HEK293 (cell line): ENCODE measurements at regions not wholly inside any gene's neighbourhood (a gene's known extent, or its start where the extent isn't known, plus 50 kb on each side); places are given as distances from the start of the nearest gene placed in this dataset.

Source experiments
- CTCF ChIA-PET: fragments of 350-600 bp; formaldehyde crosslinking; extraction: SDS; loops from one replicate; lab custom pipeline; 2021; ENCODE audit warnings: antibody characterized with exemption; lab: Yijun Ruan, JAX
- POLR2A ChIA-PET: fragments of 300-600 bp; formaldehyde crosslinking; extraction: SDS; loops from one replicate; lab custom pipeline; 2020; ENCODE audit warnings: antibody characterized with exemption, inconsistent platforms; lab: Yijun Ruan, JAX
- H3K27ac ChIP-seq: fragments of 200-500 bp; sonication (Bioruptor generic); 2 replicates; pipeline ENCODE4 v1.5.1; 2014; ENCODE audit warnings: low read depth, low read length, control low read depth, inconsistent platforms; ENCODE audit errors: extremely low read depth
- H3K36me3 ChIP-seq, 2 experiments: fragments of 200-500 bp in 1 of 2; sonication (Bioruptor generic) in 1 of 2; 1 replicate in 1 of 2; 2 replicates in 1 of 2; pipeline ENCODE4 v1.5.1; 2014 to 2017; ENCODE audit warnings: inconsistent platforms in 2 of 2, low read length in 2 of 2; ENCODE audit not compliant: control insufficient read depth in 2 of 2, insufficient read depth in 1 of 2
- H3K4me1 ChIP-seq: fragments of 200-500 bp; sonication (Bioruptor generic); 2 replicates; pipeline ENCODE4 v1.5.1; 2014; ENCODE audit warnings: mild to moderate bottlenecking, low read length, inconsistent platforms; ENCODE audit not compliant: control insufficient read depth, insufficient read depth
- H3K4me3 ChIP-seq: 2 replicates; pipeline ENCODE4 v1.5.1; 2011; ENCODE audit warnings: low read depth, mild to moderate bottlenecking, control low read depth, low read length, moderate library complexity
- H3K9me3 ChIP-seq: fragments of 200-500 bp; sonication (Bioruptor generic); 2 replicates; pipeline ENCODE4 v1.5.1; 2014; ENCODE audit warnings: low read depth, low read length, inconsistent platforms; ENCODE audit not compliant: control insufficient read depth, insufficient read depth
- FEZF1 ChIP-seq: fragments of 450-650 bp; formaldehyde crosslinking; IDR thresholded peaks from 2 replicates; pipeline ENCODE4 v1.5.1; 2016; ENCODE audit warnings: missing biosample characterization, missing genetic modification characterization
- GLIS1 ChIP-seq: fragments of 450-650 bp; formaldehyde crosslinking; IDR thresholded peaks from 2 replicates; pipeline ENCODE4 v1.5.1; 2016; ENCODE audit warnings: missing biosample characterization, missing genetic modification characterization
- KLF17 ChIP-seq: fragments of 450-650 bp; formaldehyde crosslinking; IDR thresholded peaks from 2 replicates; pipeline ENCODE4 v1.5.1; 2016; ENCODE audit warnings: missing biosample characterization, missing genetic modification characterization
- KLF8 ChIP-seq: fragments of 450-650 bp; formaldehyde crosslinking; IDR thresholded peaks from 2 replicates; pipeline ENCODE4 v1.5.1; 2016; ENCODE audit warnings: missing biosample characterization, missing genetic modification characterization
- OVOL3 ChIP-seq: fragments of 450-650 bp; formaldehyde crosslinking; IDR thresholded peaks from 2 replicates; pipeline ENCODE4 v1.5.1; 2016; ENCODE audit warnings: missing biosample characterization, missing genetic modification characterization
- PRDM1 ChIP-seq: fragments of 450-650 bp; formaldehyde crosslinking; IDR thresholded peaks from 2 replicates; pipeline ENCODE4; 2016; ENCODE audit warnings: missing biosample characterization, missing genetic modification characterization
- SP2 ChIP-seq: fragments of 450-650 bp; formaldehyde crosslinking; IDR thresholded peaks from 2 replicates; pipeline ENCODE4 v1.5.1; 2016; ENCODE audit warnings: missing biosample characterization, missing genetic modification characterization
- SP3 ChIP-seq: fragments of 450-650 bp; formaldehyde crosslinking; IDR thresholded peaks from 2 replicates; pipeline ENCODE4 v1.5.1; 2016; ENCODE audit warnings: missing biosample characterization, missing genetic modification characterization
- TRIM28 ChIP-seq: IDR thresholded peaks from 2 replicates; pipeline ENCODE4 v1.6.1; 2011; ENCODE audit warnings: low read length, control low read depth, borderline replicate concordance
- ZEB2 ChIP-seq: fragments of 450-650 bp; formaldehyde crosslinking; IDR thresholded peaks from 2 replicates; pipeline ENCODE4 v1.5.1; 2016; ENCODE audit warnings: missing biosample characterization, missing genetic modification characterization
- ZNF202 ChIP-seq: fragments of 450-650 bp; formaldehyde crosslinking; IDR thresholded peaks from 2 replicates; pipeline ENCODE4 v1.5.1; 2016; ENCODE audit warnings: missing biosample characterization, missing genetic modification characterization, borderline replicate concordance
- ZNF362 ChIP-seq: fragments of 450-650 bp; formaldehyde crosslinking; IDR thresholded peaks from 2 replicates; pipeline ENCODE4 v1.5.1; 2016; ENCODE audit warnings: missing biosample characterization, missing genetic modification characterization
- ZNF37A ChIP-seq: fragments of 450-650 bp; IDR thresholded peaks from 2 replicates; pipeline ENCODE4 v1.5.1; 2018; ENCODE audit warnings: missing biosample characterization, missing genetic modification characterization
- ZNF404 ChIP-seq: fragments of 450-650 bp; formaldehyde crosslinking; IDR thresholded peaks from 2 replicates; pipeline ENCODE4 v1.5.1; 2017; ENCODE audit warnings: missing biosample characterization, missing genetic modification characterization
- ZNF621 ChIP-seq: fragments of 450-650 bp; formaldehyde crosslinking; IDR thresholded peaks from 2 replicates; pipeline ENCODE4 v1.5.1; 2017; ENCODE audit warnings: missing biosample characterization, missing genetic modification characterization
- ZNF626 ChIP-seq: fragments of 450-650 bp; sonication (Bioruptor Pico); formaldehyde crosslinking; IDR thresholded peaks from 2 replicates; pipeline ENCODE4 v1.5.1; 2018; ENCODE audit warnings: missing biosample characterization, missing genetic modification characterization, inconsistent platforms
- ZNF645 ChIP-seq: fragments of 450-650 bp; formaldehyde crosslinking; IDR thresholded peaks from 2 replicates; pipeline ENCODE4; 2016; ENCODE audit warnings: missing biosample characterization, missing genetic modification characterization
- ZNF701 ChIP-seq: fragments of 450-650 bp; formaldehyde crosslinking; IDR thresholded peaks from 2 replicates; pipeline ENCODE4 v1.5.1; 2016; ENCODE audit warnings: missing biosample characterization, missing genetic modification characterization
- ZNF76 ChIP-seq: fragments of 450-650 bp; formaldehyde crosslinking; IDR thresholded peaks from 2 replicates; pipeline ENCODE4; 2016; ENCODE audit warnings: low read depth, missing biosample characterization, missing genetic modification characterization, borderline replicate concordance
- TF ChIP-seq, protein P1 (sequence below): fragments of 450-650 bp; formaldehyde crosslinking; IDR thresholded peaks from 2 replicates; pipeline ENCODE4 v1.5.1; 2016; ENCODE audit warnings: missing biosample characterization, missing genetic modification characterization
- TF ChIP-seq, protein P2 (sequence below): fragments of 450-650 bp; formaldehyde crosslinking; conservative IDR thresholded peaks from 2 replicates; pipeline ENCODE4 v1.5.1; 2016; ENCODE audit warnings: low read depth, missing biosample characterization, missing genetic modification characterization
- TF ChIP-seq, protein P3 (sequence below): IDR thresholded peaks from 2 replicates; pipeline ENCODE4 v1.6.1; 2011; ENCODE audit warnings: mild to moderate bottlenecking, low read depth, low read length, borderline replicate concordance
- TF ChIP-seq, protein P4 (sequence below): fragments of 450-650 bp; formaldehyde crosslinking; IDR thresholded peaks from 2 replicates; pipeline ENCODE4 v1.5.1; 2016; ENCODE audit warnings: missing biosample characterization, missing genetic modification characterization

- no peaks in the 10 kb centered on the region for H3K9me3 ChIP-seq
- TF ChIP-seq, protein P1, sequence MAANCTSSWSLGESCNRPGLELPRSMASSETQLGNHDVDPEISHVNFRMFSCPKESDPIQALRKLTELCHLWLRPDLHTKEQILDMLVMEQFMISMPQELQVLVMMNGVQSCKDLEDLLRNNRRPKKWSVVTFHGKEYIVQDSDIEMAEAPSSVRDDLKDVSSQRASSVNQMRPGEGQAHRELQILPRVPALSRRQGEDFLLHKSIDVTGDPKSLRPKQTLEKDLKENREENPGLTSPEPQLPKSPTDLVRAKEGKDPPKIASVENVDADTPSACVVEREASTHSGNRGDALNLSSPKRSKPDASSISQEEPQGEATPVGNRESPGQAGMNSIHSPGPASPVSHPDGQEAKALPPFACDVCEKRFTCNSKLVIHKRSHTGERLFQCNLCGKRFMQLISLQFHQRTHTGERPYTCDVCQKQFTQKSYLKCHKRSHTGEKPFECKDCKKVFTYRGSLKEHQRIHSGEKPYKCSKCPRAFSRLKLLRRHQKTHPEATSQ, result no peak
- TF ChIP-seq SP2 (tag by site-specific recombination), result no peak
- TF ChIP-seq ZEB2 (tag by site-specific recombination), result no peak
- no peak for TF ChIP-seq ZNF404 (tag by site-specific recombination)
- no peak for TF ChIP-seq ZNF626 (tag by site-specific recombination)
- TF ChIP-seq TRIM28, result no peak
- TF ChIP-seq, all 188 proteins: peak for 0
- ChIA-PET POLR2A (no interaction called here), CTCF (interaction anchor here (1.1 kb wide), 1 partner anchor 23 kb away, joined by 5 read pairs; no protein-coding TSS in a partner anchor)
- no peaks in the 10 kb centered on the region for H3K36me3 ChIP-seq
- no peak overlapping the region for H3K4me3 ChIP-seq
- no peak overlapping the region for H3K27ac ChIP-seq
- H3K4me1 ChIP-seq, result no peaks in the 10 kb centered on the region
These were observed 439.5 kb downstream of the PDCD6IP start for GRCh38 chr3:34237946-34238345.

DNA sequence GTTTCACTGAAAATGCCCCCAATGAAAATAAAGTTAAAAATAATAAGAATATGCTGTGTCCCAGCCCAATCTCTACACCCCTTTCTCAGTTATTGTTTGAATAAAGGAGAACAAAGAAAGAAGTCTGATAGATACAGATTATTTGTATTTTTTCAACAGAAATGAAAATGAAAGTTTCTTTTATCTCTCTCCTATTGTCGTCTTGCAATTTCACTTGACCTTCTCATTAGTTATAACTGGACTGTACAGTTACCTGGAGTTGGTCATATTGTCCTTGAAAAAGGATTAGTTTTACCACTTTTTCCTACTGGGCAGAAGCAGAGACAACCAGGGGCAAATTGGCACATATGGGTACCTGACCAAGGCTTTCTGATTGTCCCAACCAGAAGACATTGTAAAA lies 440.0 kb downstream of the PDCD6IP start:
- ChIA-PET POLR2A (no interaction called here), CTCF (no interaction called here)
- Histone ChIP-seq H3K36me3 (no peaks in the 10 kb centered on the region), H3K4me3 (no peak overlapping the region), H3K4me1 (no peaks in the 10 kb centered on the region), H3K27ac (no peak overlapping the region), H3K9me3 (no peaks in the 10 kb centered on the region)
- TF ChIP-seq ZNF37A (tag by site-specific recombination) (no peak), GLIS1 (tag by site-specific recombination) (no peak), FEZF1 (no peak), ZNF701 (tag by site-specific recombination) (no peak), OVOL3 (tag by site-specific recombination) (no peak), SP3 (tag by site-specific recombination) (no peak), ZNF621 (tag by site-specific recombination) (no peak), PRDM1 (tag by site-specific recombination) (no peak), ZNF362 (tag by site-specific recombination) (no peak), ZNF645 (tag by site-specific recombination) (no peak), ZEB2 (tag by site-specific recombination) (no peak), KLF17 (no peak), KLF8 (tag by site-specific recombination) (no peak), ZNF202 (tag by site-specific recombination) (no peak), ZNF76 (tag by site-specific recombination) (no peak)
- TF ChIP-seq, protein P2, sequence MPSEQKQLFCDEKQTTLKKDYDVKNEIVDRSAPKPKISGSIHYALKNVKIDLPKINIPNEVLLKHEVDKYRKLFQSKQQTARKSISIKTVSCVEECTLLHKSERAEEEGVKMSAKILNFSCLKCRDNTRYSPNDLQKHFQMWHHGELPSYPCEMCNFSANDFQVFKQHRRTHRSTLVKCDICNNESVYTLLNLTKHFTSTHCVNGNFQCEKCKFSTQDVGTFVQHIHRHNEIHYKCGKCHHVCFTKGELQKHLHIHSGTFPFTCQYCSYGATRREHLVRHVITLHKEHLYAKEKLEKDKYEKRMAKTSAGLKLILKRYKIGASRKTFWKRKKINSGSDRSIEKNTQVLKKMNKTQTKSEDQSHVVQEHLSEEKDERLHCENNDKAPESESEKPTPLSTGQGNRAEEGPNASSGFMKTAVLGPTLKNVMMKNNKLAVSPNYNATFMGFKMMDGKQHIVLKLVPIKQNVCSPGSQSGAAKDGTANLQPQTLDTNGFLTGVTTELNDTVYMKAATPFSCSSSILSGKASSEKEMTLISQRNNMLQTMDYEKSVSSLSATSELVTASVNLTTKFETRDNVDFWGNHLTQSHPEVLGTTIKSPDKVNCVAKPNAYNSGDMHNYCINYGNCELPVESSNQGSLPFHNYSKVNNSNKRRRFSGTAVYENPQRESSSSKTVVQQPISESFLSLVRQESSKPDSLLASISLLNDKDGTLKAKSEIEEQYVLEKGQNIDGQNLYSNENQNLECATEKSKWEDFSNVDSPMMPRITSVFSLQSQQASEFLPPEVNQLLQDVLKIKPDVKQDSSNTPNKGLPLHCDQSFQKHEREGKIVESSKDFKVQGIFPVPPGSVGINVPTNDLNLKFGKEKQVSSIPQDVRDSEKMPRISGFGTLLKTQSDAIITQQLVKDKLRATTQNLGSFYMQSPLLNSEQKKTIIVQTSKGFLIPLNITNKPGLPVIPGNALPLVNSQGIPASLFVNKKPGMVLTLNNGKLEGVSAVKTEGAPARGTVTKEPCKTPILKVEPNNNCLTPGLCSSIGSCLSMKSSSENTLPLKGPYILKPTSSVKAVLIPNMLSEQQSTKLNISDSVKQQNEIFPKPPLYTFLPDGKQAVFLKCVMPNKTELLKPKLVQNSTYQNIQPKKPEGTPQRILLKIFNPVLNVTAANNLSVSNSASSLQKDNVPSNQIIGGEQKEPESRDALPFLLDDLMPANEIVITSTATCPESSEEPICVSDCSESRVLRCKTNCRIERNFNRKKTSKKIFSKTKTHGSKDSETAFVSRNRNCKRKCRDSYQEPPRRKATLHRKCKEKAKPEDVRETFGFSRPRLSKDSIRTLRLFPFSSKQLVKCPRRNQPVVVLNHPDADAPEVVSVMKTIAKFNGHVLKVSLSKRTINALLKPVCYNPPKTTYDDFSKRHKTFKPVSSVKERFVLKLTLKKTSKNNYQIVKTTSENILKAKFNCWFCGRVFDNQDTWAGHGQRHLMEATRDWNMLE (tag by site-specific recombination), result no peak
- TF ChIP-seq, protein P3, sequence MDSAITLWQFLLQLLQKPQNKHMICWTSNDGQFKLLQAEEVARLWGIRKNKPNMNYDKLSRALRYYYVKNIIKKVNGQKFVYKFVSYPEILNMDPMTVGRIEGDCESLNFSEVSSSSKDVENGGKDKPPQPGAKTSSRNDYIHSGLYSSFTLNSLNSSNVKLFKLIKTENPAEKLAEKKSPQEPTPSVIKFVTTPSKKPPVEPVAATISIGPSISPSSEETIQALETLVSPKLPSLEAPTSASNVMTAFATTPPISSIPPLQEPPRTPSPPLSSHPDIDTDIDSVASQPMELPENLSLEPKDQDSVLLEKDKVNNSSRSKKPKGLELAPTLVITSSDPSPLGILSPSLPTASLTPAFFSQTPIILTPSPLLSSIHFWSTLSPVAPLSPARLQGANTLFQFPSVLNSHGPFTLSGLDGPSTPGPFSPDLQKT, result no peak
- TF ChIP-seq, protein P4, sequence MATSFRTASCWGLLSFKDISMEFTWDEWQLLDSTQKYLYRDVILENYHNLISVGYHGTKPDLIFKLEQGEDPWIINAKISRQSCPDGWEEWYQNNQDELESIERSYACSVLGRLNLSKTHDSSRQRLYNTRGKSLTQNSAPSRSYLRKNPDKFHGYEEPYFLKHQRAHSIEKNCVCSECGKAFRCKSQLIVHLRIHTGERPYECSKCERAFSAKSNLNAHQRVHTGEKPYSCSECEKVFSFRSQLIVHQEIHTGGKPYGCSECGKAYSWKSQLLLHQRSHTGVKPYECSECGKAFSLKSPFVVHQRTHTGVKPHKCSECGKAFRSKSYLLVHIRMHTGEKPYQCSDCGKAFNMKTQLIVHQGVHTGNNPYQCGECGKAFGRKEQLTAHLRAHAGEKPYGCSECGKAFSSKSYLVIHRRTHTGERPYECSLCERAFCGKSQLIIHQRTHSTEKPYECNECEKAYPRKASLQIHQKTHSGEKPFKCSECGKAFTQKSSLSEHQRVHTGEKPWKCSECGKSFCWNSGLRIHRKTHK (tag by site-specific recombination), result no peak
